Middle frontal gyrus (tissue), 1 donor: ENCODE measurements at regions not wholly inside any gene's neighbourhood (a gene's known extent, or its start where the extent isn't known, plus 50 kb on each side); places are given as distances from the start of the nearest gene placed in this dataset.
"Not testable (repeated sequence)": the region's sequence is repeated elsewhere in the genome, so short reads cannot be mapped to it uniquely, and the experiment has no call there.

Experiments used
- DNase-seq: peaks from one replicate; pipeline ENCODE4 v3.0.0-alpha.2; 2015; ENCODE audit warnings: low spot score; ENCODE audit errors: extremely low spot score

GRCh38 chr13:39931505-39931904, 276.0 kb downstream of the COG6 start:
- no peak for DNase-seq

- not testable (repeated sequence) for DNase-seq
Observed at GRCh38 chr13:39932514-39932913, 277.1 kb downstream of the COG6 start.

- DNase-seq: no peak
Observed at GRCh38 chr13:39935155-39935554, 279.7 kb downstream of the COG6 start.

GRCh38 chr13:39938596-39938995, 283.1 kb downstream of the COG6 start:
- no peak for DNase-seq

- DNase-seq: no peak
Observed at GRCh38 chr13:39941236-39941635, 285.8 kb downstream of the COG6 start.

GRCh38 chr13:39941911-39942551, 286.6 kb downstream of the COG6 start:
- no peak for DNase-seq

- DNase-seq: peak; percentile 17
Observed at GRCh38 chr13:39942552-39943273, 287.3 kb downstream of the COG6 start.

- DNase-seq: no peak
Observed at GRCh38 chr13:39943711-39944110, 288.2 kb downstream of the COG6 start.

- no peak for DNase-seq
Observed at GRCh38 chr13:39945226-39945625, 289.8 kb downstream of the COG6 start.

GRCh38 chr13:39946769-39947168, 291.3 kb downstream of the COG6 start:
- no peak for DNase-seq

GRCh38 chr13:39951301-39951700, 295.8 kb downstream of the COG6 start:
- no peak for DNase-seq

- no peak for DNase-seq
Observed at GRCh38 chr13:39952249-39953233, 297.1 kb downstream of the COG6 start.

- DNase-seq: no peak
Observed at GRCh38 chr13:39954476-39954875, 299.0 kb downstream of the COG6 start.

- DNase-seq: no peak
Observed at GRCh38 chr13:39955560-39955959, 300.1 kb downstream of the COG6 start.

GRCh38 chr13:39956036-39956435, 300.6 kb downstream of the COG6 start:
- no peak for DNase-seq

- no peak for DNase-seq
Observed at GRCh38 chr13:39957868-39958677, 302.6 kb downstream of the COG6 start.

- DNase-seq: no peak
Observed at GRCh38 chr13:39959497-39960144, 304.2 kb downstream of the COG6 start.

- DNase-seq: no peak
Observed at GRCh38 chr13:39960191-39960590, 304.7 kb downstream of the COG6 start.

- no peak for DNase-seq
Observed at GRCh38 chr13:39961036-39961435, 305.6 kb downstream of the COG6 start.

GRCh38 chr13:39963612-39964011, 308.1 kb downstream of the COG6 start:
- DNase-seq: no peak

GRCh38 chr13:39965309-39965708, 309.8 kb downstream of the COG6 start:
- no peak for DNase-seq
